Ishikawa (cell line): ENCODE measurements at regions not wholly inside any gene's neighbourhood (a gene's known extent, or its start where the extent isn't known, plus 50 kb on each side); places are given as distances from the start of the nearest gene placed in this dataset.

Experiments
- CEBPB ChIP-seq: IDR thresholded peaks from 2 replicates; pipeline ENCODE4 v1.6.1; 2012
- CREB1 ChIP-seq: IDR thresholded peaks from 2 replicates; pipeline ENCODE4 v1.6.1; 2012; ENCODE audit warnings: low read depth
- EGR1 ChIP-seq: IDR thresholded peaks from 2 replicates; pipeline ENCODE4 v1.6.1; 2012
- EP300 ChIP-seq: IDR thresholded peaks from 2 replicates; pipeline ENCODE4 v1.6.1; 2012; ENCODE audit warnings: borderline replicate concordance
- FOXM1 ChIP-seq: IDR thresholded peaks from 2 replicates; pipeline ENCODE4 v1.6.1; 2012; ENCODE audit warnings: low read depth, borderline replicate concordance
- MAX ChIP-seq: IDR thresholded peaks from 2 replicates; pipeline ENCODE4 v1.6.1; 2012
- NFIC ChIP-seq: IDR thresholded peaks from 2 replicates; pipeline ENCODE4 v1.6.1; 2012
- RAD21 ChIP-seq: IDR thresholded peaks from 2 replicates; pipeline ENCODE4 v1.6.1; 2012; ENCODE audit warnings: low read depth
- REST ChIP-seq: IDR thresholded peaks from 2 replicates; pipeline ENCODE4 v1.6.1; 2012; ENCODE audit warnings: low read depth, mild to moderate bottlenecking
- TAF1 ChIP-seq: IDR thresholded peaks from 2 replicates; pipeline ENCODE4 v1.6.1; 2012; ENCODE audit warnings: low read depth, mild to moderate bottlenecking
- TCF12 ChIP-seq: IDR thresholded peaks from 2 replicates; pipeline ENCODE4 v1.6.1; 2012; ENCODE audit warnings: low read depth
- TEAD4 ChIP-seq: IDR thresholded peaks from 2 replicates; pipeline ENCODE4 v1.6.1; 2012
- USF1 ChIP-seq: IDR thresholded peaks from 2 replicates; pipeline ENCODE4 v1.6.1; 2012
- YY1 ChIP-seq: IDR thresholded peaks from 2 replicates; pipeline ENCODE4 v1.6.1; 2012; ENCODE audit warnings: low read depth
- ZBTB7A ChIP-seq: IDR thresholded peaks from 2 replicates; pipeline ENCODE4 v1.6.1; 2012; ENCODE audit warnings: low read depth

- TF ChIP-seq ZBTB7A: no peak
These were observed 81.0 kb upstream of the IVNS1ABP start for GRCh38 chr1:185398022-185398421.

GRCh38 chr1:185397183-185397582 is 80.1 kb upstream of the IVNS1ABP start:
- TF ChIP-seq MAX (no peak), USF1 (no peak), EGR1 (no peak), YY1 (no peak), FOXM1 (no peak), RAD21 (no peak), TAF1 (no peak), NFIC (no peak), EP300 (no peak), TEAD4 (no peak), ZBTB7A (no peak), CREB1 (no peak), REST (no peak), CEBPB (no peak), TCF12 (no peak)

- TF ChIP-seq USF1 (no peak), REST (no peak), EGR1 (no peak), CREB1 (no peak), EP300 (no peak), NFIC (no peak), CEBPB (no peak), YY1 (no peak), TCF12 (no peak), RAD21 (no peak), TAF1 (no peak), FOXM1 (no peak), MAX (no peak), ZBTB7A (no peak), TEAD4 (no peak)
These were observed 79.1 kb upstream of the IVNS1ABP start for GRCh38 chr1:185396126-185396525.

- no peak for TF ChIP-seq CREB1
- TF ChIP-seq FOXM1: no peak
- TF ChIP-seq NFIC: no peak
- no peak for TF ChIP-seq ZBTB7A
- no peak for TF ChIP-seq MAX
- TF ChIP-seq TCF12: no peak
- no peak for TF ChIP-seq RAD21
- TF ChIP-seq YY1: no peak
- TF ChIP-seq TAF1: no peak
- TF ChIP-seq EP300: no peak
- no peak for TF ChIP-seq CEBPB
- TF ChIP-seq REST: no peak
- no peak for TF ChIP-seq USF1
These were observed 76.8 kb upstream of the IVNS1ABP start for GRCh38 chr1:185393815-185394214.

- TF ChIP-seq TEAD4: no peak
- TF ChIP-seq ZBTB7A: no peak
- TF ChIP-seq FOXM1: no peak
- no peak for TF ChIP-seq RAD21
- no peak for TF ChIP-seq USF1
- TF ChIP-seq CREB1: no peak
- no peak for TF ChIP-seq EGR1
- no peak for TF ChIP-seq REST
- no peak for TF ChIP-seq MAX
- TF ChIP-seq TAF1: no peak
- TF ChIP-seq YY1: no peak
- no peak for TF ChIP-seq CEBPB
These were observed 76.2 kb upstream of the IVNS1ABP start for GRCh38 chr1:185393205-185393604.
